HG02798 (cell line): ENCODE measurements at regions not wholly inside any gene's neighbourhood (a gene's known extent, or its start where the extent isn't known, plus 50 kb on each side); places are given as distances from the start of the nearest gene placed in this dataset.
"Not testable (repeated sequence)": the region's sequence is repeated elsewhere in the genome, so short reads cannot be mapped to it uniquely, and the experiment has no call there.

Experiments
- ATAC-seq: cut with Tn5 transposase; IDR thresholded peaks from one replicate; pipeline ENCODE4 v1.9.1; 2021; ENCODE audit warnings: mild to moderate bottlenecking; ENCODE audit not compliant: unreplicated experiment, poor library complexity

GRCh38 chr12:9343731-9344130 is 135.5 kb upstream of the PZP start:
- no peak for ATAC-seq

- no peak for ATAC-seq
These were observed 134.6 kb upstream of the PZP start for GRCh38 chr12:9342614-9343353.

DNA sequence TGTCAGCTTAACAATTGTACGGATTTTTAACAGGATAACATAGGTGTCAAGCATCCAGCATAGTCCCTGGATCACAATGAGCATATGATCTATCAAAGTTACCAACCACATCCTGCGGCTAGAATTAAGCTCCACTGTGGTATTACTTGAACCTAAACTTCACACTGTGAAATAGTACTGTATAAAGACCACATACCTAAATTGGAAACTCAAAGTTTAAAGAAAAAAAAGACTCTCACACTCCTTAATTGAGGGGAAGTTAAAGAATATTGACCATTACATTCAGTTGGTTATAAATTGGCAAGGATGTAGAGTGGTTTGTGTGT is 133.0 kb upstream of the PZP start:
- ATAC-seq, result no peak

GRCh38 chr12:9340422-9341259 is 132.4 kb upstream of the PZP start:
- ATAC-seq, result no peak

GRCh38 chr12:9337656-9338055 is 129.5 kb upstream of the PZP start:
- no peak for ATAC-seq

DNA sequence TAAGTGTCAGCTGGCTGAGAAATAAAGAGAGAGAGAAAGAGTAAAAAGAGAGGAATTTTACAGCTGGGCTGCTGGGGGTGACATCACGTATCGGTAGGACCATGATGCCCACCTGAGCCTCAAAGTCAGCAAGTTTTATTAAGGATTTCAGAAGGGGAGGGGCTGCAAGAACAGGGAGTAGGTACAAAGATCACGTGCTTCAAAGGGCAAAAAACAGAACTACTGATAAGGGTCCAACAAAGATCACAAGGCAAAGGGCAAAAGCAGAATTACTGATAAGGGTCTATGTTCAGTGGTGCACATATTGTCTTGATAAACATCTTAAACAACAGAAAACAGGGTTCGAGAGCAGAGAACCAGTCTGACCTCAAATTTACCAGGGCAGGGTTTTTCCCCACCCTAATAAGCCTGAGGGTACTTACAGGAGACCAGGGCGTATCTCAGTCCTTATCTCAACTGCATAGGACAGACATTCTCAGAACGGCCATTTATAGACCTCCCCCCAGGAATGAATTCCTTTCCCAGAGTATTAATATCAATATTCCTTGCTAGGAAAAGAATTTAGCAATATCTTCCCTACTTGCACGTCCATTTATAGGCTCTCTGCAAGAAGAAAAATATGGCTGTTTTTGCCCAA is 128.3 kb upstream of the PZP start:
- not testable (repeated sequence) for ATAC-seq

DNA sequence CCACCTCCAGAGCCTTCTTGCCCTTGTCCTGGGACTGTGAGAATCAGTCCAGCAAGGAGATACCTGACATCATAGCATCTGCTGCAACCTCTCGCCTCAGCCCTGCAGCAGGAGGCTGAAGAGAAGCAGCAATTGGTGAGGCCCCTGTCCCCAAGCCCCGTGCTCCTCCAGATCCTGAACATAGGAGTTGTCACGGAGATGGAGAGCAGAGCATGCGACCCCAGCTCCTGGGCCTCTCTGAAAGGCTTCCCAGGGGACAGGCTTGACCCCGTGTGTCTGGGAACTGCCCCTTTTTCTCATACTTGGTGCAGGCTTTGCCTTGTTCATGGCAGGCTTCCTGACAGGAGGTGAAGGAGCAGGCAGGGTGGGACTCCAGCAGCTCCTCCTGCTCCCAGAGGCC is 127.7 kb upstream of the PZP start:
- no peak for ATAC-seq

GRCh38 chr12:9334964-9335363 is 126.8 kb upstream of the PZP start:
- ATAC-seq, result no peak

- no peak for ATAC-seq
These were observed 126.0 kb upstream of the PZP start for GRCh38 chr12:9334041-9334692.

DNA sequence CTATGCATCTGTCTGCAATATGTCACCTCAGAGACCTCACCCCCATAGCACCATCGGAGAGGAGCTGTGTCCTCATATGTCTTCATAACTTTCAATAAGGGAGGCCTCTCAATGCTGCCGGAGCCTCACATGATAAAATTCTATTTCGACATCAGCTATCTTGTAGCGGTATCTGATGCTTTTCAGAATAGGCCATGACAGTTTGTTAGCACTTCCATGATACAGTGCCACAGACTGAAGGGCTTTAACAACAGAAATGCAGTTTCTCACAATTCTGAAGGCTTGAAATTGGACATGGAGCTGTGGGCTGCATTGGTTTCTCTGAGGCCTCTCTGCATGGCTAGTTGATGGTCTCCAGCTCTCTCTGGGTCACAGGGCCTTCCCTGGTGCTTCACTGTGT is 125.0 kb upstream of the PZP start:
- no peak for ATAC-seq

GRCh38 chr12:9332564-9332963 is 124.4 kb upstream of the PZP start:
- ATAC-seq, result no peak

DNA sequence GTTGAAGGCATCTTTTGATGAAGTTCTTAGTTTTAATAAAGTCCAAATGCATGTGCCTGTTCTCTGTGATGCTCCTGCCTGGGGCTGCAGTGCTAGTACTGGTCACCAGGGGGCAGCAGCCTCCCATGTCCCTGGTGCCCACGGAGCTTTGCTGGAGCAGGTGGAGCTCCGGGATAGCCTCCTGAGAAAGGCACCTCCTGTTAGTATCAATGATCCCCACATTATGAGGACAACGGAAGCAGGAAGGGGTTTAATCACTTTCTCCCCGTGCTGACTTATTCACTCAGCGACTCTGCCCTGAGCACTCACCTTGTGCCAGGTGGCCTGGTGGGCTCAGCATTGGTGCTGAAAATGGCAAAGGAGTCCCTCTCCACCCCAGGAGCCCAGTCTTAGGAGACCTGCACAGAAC is 123.0 kb upstream of the PZP start:
- no peak for ATAC-seq

DNA sequence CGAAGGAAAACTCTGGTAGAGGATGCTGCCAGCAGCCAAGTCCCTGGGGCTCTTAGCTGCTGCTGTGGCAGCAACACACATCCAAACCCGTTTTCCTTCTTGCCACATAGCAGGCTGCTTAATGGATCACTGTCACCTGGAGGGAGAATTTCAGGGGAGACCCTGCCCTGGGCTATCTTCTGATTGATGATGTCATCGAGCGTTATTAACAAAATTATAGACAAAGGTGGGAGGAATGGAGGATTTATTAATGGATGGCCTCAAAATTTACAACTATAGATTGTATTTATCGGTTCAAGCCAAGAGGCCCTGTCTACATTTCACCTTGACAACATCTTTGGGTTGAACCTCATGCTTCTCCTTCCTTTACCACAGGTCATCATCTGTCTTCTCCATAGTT is 120.8 kb upstream of the PZP start:
- no peak for ATAC-seq

DNA sequence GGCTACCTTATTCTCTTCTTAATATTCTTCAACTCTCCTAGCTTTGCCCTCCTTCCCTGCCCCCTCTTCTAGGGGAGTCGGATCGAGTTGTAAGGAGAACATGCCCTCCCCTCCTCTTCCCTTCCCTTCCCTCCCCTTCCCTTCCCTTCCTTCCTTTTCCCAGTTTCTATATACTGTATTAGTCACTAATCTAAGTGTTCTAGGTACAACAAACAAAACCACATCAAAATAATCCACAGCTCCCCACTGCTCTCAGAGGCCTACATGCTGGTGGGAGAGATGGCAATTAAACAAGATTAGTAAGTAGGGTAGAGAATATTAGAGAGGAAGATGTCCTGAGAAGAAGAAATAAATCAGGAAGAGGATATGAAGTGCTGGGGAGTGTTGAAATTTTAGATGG is 119.9 kb upstream of the PZP start:
- ATAC-seq, result no peak

GRCh38 chr12:9327320-9327719 is 119.1 kb upstream of the PZP start:
- no peak for ATAC-seq

DNA sequence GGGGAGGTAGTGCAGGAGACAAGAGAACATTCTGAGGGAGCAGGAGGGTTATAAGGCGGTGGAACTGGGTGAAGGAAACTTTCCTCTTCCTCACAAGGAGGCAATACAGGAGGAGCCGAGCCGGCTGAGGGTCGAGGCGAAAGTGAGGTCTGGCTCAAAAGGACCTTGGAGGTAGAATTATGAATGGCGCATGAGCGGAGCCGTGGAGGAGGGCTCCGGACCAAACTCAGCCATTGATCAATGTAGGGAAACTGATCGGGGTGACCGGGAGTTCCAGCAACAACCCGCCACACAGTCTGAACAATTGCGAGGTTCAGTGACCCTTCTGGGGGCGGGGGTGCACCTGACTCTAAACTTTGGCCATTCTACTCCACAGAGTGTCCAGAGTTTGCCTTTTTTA is 118.7 kb upstream of the PZP start:
- not testable (repeated sequence) for ATAC-seq

GRCh38 chr12:9326085-9326484 is 117.9 kb upstream of the PZP start:
- no peak for ATAC-seq

GRCh38 chr12:9325471-9325870 is 117.3 kb upstream of the PZP start:
- no peak for ATAC-seq

- no peak for ATAC-seq
These were observed 116.6 kb upstream of the PZP start for GRCh38 chr12:9324782-9325181.

DNA sequence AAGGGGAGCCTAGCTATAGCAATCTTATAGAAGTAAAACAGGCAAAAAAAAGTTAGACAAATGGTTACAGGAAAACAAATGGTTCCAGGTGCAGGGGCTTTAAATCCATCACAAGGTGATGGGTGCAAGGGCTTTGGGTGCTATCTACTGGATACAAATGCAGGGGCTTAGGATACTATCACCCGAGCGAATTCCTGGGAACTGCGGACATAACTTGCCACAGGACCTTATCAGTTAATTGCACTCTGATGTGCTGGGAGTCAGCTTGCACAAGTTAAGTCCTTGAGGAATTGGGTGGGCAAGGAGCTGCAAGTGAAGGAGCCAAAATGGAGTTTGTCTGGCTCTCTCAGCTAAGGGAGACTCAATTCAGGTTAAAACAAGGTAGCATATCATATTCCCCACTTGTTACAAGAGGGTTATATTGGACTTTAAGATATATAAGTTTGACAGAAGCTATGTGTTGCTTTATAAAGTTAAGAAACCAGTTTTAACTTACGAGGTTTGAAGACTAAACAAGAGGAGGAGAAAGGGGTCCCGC is 115.0 kb upstream of the PZP start:
- ATAC-seq, result no peak

DNA sequence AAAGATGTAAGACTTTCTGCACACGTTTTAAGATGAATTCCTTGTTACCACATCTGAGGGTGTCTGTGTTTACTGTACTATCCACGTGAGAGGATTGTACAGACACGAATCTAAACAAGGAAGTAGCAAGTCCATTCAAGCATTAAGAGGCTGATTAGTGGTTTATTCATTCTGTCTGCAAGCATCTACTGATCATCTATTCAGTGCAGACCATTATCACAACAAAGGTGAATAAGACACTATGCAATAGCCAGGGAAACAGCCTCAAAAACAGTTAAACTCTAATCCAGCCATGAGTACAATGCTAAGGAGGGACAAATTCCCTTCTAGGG is 111.6 kb upstream of the PZP start:
- no peak for ATAC-seq
